ENCODE measurements at regions not wholly inside any gene's neighbourhood (a gene's known extent, or its start where the extent isn't known, plus 50 kb on each side); places are given as distances from the start of the nearest gene placed in this dataset.

DNA sequence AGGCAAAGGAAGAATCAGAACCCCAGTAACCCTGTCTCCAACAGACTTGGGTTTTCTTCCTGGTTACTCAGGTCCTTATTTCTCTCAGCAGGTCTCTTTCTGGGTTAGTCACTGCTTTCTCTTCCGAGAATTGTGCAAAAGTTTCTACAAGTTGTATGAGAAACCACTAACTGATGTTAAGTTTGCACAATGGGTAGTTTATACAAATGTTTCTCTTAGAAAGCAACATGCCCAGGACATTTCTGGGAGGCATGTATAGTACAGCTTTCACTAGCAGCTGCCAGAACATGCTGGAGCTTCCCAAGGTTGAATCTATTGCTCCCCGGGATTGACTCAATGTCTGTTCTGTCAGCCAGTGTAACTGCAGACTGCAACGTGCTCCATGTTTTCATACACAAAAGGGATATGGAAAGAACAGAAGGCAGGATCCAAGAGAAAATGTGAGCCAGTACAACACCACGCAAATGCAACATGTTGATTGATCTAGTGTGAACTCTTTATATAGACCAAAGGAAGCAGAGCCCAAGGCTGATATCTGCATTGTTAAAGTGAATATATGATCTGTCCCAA lies 887.8 kb downstream of the MCTP2 start:
- TF ChIP-seq, protein P1, sequence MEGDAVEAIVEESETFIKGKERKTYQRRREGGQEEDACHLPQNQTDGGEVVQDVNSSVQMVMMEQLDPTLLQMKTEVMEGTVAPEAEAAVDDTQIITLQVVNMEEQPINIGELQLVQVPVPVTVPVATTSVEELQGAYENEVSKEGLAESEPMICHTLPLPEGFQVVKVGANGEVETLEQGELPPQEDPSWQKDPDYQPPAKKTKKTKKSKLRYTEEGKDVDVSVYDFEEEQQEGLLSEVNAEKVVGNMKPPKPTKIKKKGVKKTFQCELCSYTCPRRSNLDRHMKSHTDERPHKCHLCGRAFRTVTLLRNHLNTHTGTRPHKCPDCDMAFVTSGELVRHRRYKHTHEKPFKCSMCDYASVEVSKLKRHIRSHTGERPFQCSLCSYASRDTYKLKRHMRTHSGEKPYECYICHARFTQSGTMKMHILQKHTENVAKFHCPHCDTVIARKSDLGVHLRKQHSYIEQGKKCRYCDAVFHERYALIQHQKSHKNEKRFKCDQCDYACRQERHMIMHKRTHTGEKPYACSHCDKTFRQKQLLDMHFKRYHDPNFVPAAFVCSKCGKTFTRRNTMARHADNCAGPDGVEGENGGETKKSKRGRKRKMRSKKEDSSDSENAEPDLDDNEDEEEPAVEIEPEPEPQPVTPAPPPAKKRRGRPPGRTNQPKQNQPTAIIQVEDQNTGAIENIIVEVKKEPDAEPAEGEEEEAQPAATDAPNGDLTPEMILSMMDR (IDR thresholded peaks at IDR 0.05; ENCODE audit: low read length) = no peak
- TF ChIP-seq EZH2 (IDR thresholded peaks at IDR 0.05; ENCODE audit: borderline replicate concordance, low read length) = no peak
